H9 (cell line): ENCODE measurements at regions not wholly inside any gene's neighbourhood (a gene's known extent, or its start where the extent isn't known, plus 50 kb on each side); places are given as distances from the start of the nearest gene placed in this dataset.

ENCODE experiments used
- DNase-seq: peaks from one replicate; pipeline ENCODE4 v3.0.0-alpha.2; 2017
- H2AFZ ChIP-seq: one replicate; pipeline ENCODE4 v1.6.1; 2013; ENCODE audit warnings: mild to moderate bottlenecking, low read length, control low read depth, moderate library complexity
- H2AK5ac ChIP-seq: 2 replicates; pipeline ENCODE4 v1.6.1; 2013; ENCODE audit warnings: low read length, control low read depth, mixed read lengths; ENCODE audit not compliant: insufficient read length
- H2BK120ac ChIP-seq: one replicate; pipeline ENCODE4 v1.6.1; 2013; ENCODE audit warnings: low read depth, mild to moderate bottlenecking, low read length, control low read depth, inconsistent platforms; ENCODE audit not compliant: poor library complexity, severe bottlenecking
- H2BK12ac ChIP-seq: 2 replicates; pipeline ENCODE4 v1.6.1; 2013; ENCODE audit warnings: low read length, control low read depth, mixed read lengths, low read depth; ENCODE audit not compliant: insufficient read length
- H2BK15ac ChIP-seq: 2 replicates; pipeline ENCODE4 v1.6.1; 2013; ENCODE audit warnings: low read depth, low read length, control low read depth
- H2BK20ac ChIP-seq: one replicate; pipeline ENCODE4 v1.6.1; 2013; ENCODE audit warnings: low read depth, mild to moderate bottlenecking, low read length, control low read depth, inconsistent platforms; ENCODE audit not compliant: poor library complexity, severe bottlenecking
- H2BK5ac ChIP-seq: 2 replicates; pipeline ENCODE4 v1.6.1; 2013; ENCODE audit warnings: low read length, control low read depth, mixed read lengths; ENCODE audit not compliant: insufficient read length
- H3K14ac ChIP-seq: 2 replicates; pipeline ENCODE4 v1.6.1; 2013; ENCODE audit warnings: low read length, control low read depth; ENCODE audit not compliant: insufficient read depth
- H3K18ac ChIP-seq: 2 replicates; pipeline ENCODE4 v1.6.1; 2013; ENCODE audit warnings: low read depth, mild to moderate bottlenecking, mixed read lengths, low read length, control low read depth; ENCODE audit not compliant: insufficient read length
- H3K23ac ChIP-seq: 2 replicates; pipeline ENCODE4 v1.6.1; 2013; ENCODE audit warnings: low read length, control low read depth, mixed read lengths, low read depth; ENCODE audit not compliant: insufficient read length
- H3K23me2 ChIP-seq: 2 replicates; pipeline ENCODE4 v1.6.1; 2013; ENCODE audit warnings: low read depth, mild to moderate bottlenecking, mixed read lengths, low read length, control low read depth; ENCODE audit not compliant: insufficient read length, poor library complexity, severe bottlenecking
- H3K27ac ChIP-seq: 2 replicates; pipeline ENCODE4 v1.5.1; 2013; ENCODE audit warnings: low read length, control low read depth, mixed read lengths, low read depth; ENCODE audit not compliant: insufficient read length
- H3K27me3 ChIP-seq: 2 replicates; pipeline ENCODE4 v1.6.1; 2013; ENCODE audit warnings: low read length, control low read depth, inconsistent platforms; ENCODE audit not compliant: insufficient read depth
- H3K4ac ChIP-seq: 2 replicates; pipeline ENCODE4 v1.6.1; 2013; ENCODE audit warnings: low read depth, mild to moderate bottlenecking, control low read depth, inconsistent platforms, low read length, moderate library complexity
- H3K4me1 ChIP-seq: 2 replicates; pipeline ENCODE4 v1.6.1; 2013; ENCODE audit warnings: low read length, control low read depth, inconsistent platforms; ENCODE audit not compliant: insufficient read depth
- H3K4me2 ChIP-seq: 2 replicates; pipeline ENCODE4 v1.6.1; 2013; ENCODE audit warnings: low read length, control low read depth, mixed read lengths; ENCODE audit not compliant: insufficient read length, insufficient read depth
- H3K56ac ChIP-seq: 2 replicates; pipeline ENCODE4 v1.6.1; 2013; ENCODE audit warnings: low read depth, mild to moderate bottlenecking, mixed read lengths, low read length, control low read depth; ENCODE audit not compliant: insufficient read length
- H3K79me1 ChIP-seq: 2 replicates; pipeline ENCODE4 v1.6.1; 2013; ENCODE audit warnings: low read depth, mild to moderate bottlenecking, moderate library complexity, low read length, control low read depth, inconsistent platforms; ENCODE audit not compliant: insufficient read depth, poor library complexity, severe bottlenecking
- H3K79me2 ChIP-seq: 2 replicates; pipeline ENCODE4 v1.6.1; 2013; ENCODE audit warnings: low read length, control low read depth, inconsistent platforms; ENCODE audit not compliant: insufficient read depth
- H3K9ac ChIP-seq: 2 replicates; pipeline ENCODE4 v1.6.1; 2013; ENCODE audit warnings: low read length, control low read depth, mixed read lengths; ENCODE audit not compliant: insufficient read length; ENCODE audit errors: extremely low read depth
- H3K9me3 ChIP-seq: one replicate; pipeline ENCODE4 v1.6.1; 2013; ENCODE audit warnings: low read depth, low read length, inconsistent platforms; ENCODE audit not compliant: control insufficient read depth
- H3T11ph ChIP-seq: one replicate; pipeline ENCODE4 v1.6.1; 2013; ENCODE audit warnings: mild to moderate bottlenecking, low read length, control low read depth, inconsistent platforms
- H4K20me1 ChIP-seq: one replicate; pipeline ENCODE4 v1.6.1; 2013; ENCODE audit not compliant: control insufficient read depth, insufficient read length, insufficient read depth
- H4K5ac ChIP-seq: 2 replicates; pipeline ENCODE4 v1.6.1; 2013; ENCODE audit warnings: low read depth, mild to moderate bottlenecking, mixed read lengths, low read length, control low read depth; ENCODE audit not compliant: insufficient read length
- H4K8ac ChIP-seq: replicated peaks from 2 replicates; pipeline ENCODE4 v1.6.1; 2013; ENCODE audit warnings: low read length, control low read depth, mixed read lengths, low read depth; ENCODE audit not compliant: insufficient read length
- H4K91ac ChIP-seq: 2 replicates; pipeline ENCODE4 v1.6.1; 2013; ENCODE audit warnings: low read depth, mild to moderate bottlenecking, moderate library complexity, mixed read lengths, low read length, control low read depth; ENCODE audit not compliant: insufficient read length
- H3K27ac Mint-ChIP-seq, 3 experiments: 2 replicates in 2 of 3; 3 replicates in 1 of 3; pipeline ENCODE4 v1.8.0; 2020 to 2021; ENCODE audit warnings: mixed read lengths in 3 of 3, mild to moderate bottlenecking in 1 of 3, moderate library complexity in 1 of 3
- H3K27me3 Mint-ChIP-seq: 2 replicates; pipeline ENCODE4 v1.8.0; 2021; ENCODE audit warnings: low read depth, mild to moderate bottlenecking, moderate library complexity, mixed read lengths
- H3K36me3 Mint-ChIP-seq, 3 experiments: 2 replicates in 2 of 3; 3 replicates in 1 of 3; pipeline ENCODE4 v1.8.0; 2020 to 2021; ENCODE audit warnings: low read depth in 3 of 3, mixed read lengths in 3 of 3; ENCODE audit not compliant: insufficient read depth in 1 of 3
- H3K4me1 Mint-ChIP-seq, 2 experiments: 2 replicates each; pipeline ENCODE4 v1.8.0; 2020; ENCODE audit warnings: mixed read lengths in 2 of 2
- H3K4me3 Mint-ChIP-seq, 2 experiments: 2 replicates in 1 of 2; 3 replicates in 1 of 2; pipeline ENCODE4 v1.8.0; 2020 to 2021; ENCODE audit warnings: mild to moderate bottlenecking in 2 of 2, mixed read lengths in 2 of 2, moderate library complexity in 1 of 2
- H3K9me3 Mint-ChIP-seq, 2 experiments: 2 replicates in 1 of 2; 3 replicates in 1 of 2; pipeline ENCODE4 v1.8.0; 2020; ENCODE audit warnings: mild to moderate bottlenecking in 2 of 2, mixed read lengths in 2 of 2, moderate library complexity in 1 of 2
- CTCF ChIP-seq: fragments of 200-600 bp; sonication (generic); conservative IDR thresholded peaks from 3 replicates; pipeline ENCODE4 v1.8.0; 2021; ENCODE audit warnings: antibody characterized with exemption, mild to moderate bottlenecking
- WGBS: extraction: QIAGEN DNeasy Blood & Tissue Kit; methylation state at CpG from one replicate; pipeline ENCODE4 v1.1.7; 2013; ENCODE audit warnings: missing lambda C conversion rate, low lambda C conversion rate, mixed read lengths; ENCODE audit not compliant: insufficient read length; ENCODE audit errors: extremely low coverage; 5-methylcytosine and 5-hydroxymethylcytosine counted together

GRCh38 chr14:51491036-51491545, 160.6 kb upstream of the FRMD6 start:
- H3K23ac ChIP-seq: no peak overlapping the region
- H3K4me2 ChIP-seq: no peak overlapping the region
- H2BK120ac ChIP-seq: no peak overlapping the region
- H4K8ac ChIP-seq: no peak overlapping the region
- no peak overlapping the region for H2AK5ac ChIP-seq
- no peak overlapping the region for H4K5ac ChIP-seq
- Mint-ChIP-seq H3K27ac (no peak overlapping the region), H3K36me3 (peaks cover 0 to 7% (median 0%) of the 10 kb centered on the region in 3 experiments; a peak in 3 of 7 replicates), H3K9me3 (peaks cover 2 to 4% of the 10 kb centered on the region in 2 experiments; a peak in 3 of 5 replicates), H3K27me3 (no peaks in the 10 kb centered on the region; the same call in 1 of the 2 replicates), H3K4me1 (peaks cover 0 to 3% of the 10 kb centered on the region in 2 experiments; a peak in 1 of 4 replicates), H3K4me3 (no peak overlapping the region)
- no peak overlapping the region for H3K27ac ChIP-seq
- no peak overlapping the region for H4K91ac ChIP-seq
- H3K14ac ChIP-seq: no peak overlapping the region; the same call in 1 of the 2 replicates
- no CpG with 5 or more reads among the region's 3 CpGs for WGBS
- H3K9me3 ChIP-seq: no peaks in the 10 kb centered on the region
- H2BK12ac ChIP-seq: no peak overlapping the region
- H2AFZ ChIP-seq: no peak overlapping the region
- H2BK5ac ChIP-seq: no peak overlapping the region
- no peak overlapping the region for H3T11ph ChIP-seq
- H3K4me1 ChIP-seq: no peaks in the 10 kb centered on the region
- H2BK20ac ChIP-seq: no peak overlapping the region
- H3K79me2 ChIP-seq: no peaks in the 10 kb centered on the region
- H4K20me1 ChIP-seq: no peaks in the 10 kb centered on the region
- no peak overlapping the region for H3K4ac ChIP-seq
- H3K18ac ChIP-seq: no peak overlapping the region
- H3K56ac ChIP-seq: no peak overlapping the region
- DNase-seq: no peak
- TF ChIP-seq CTCF: no peak
- no peaks in the 10 kb centered on the region for H3K79me1 ChIP-seq
- H2BK15ac ChIP-seq: no peak overlapping the region
- no peaks in the 10 kb centered on the region; the same call in 1 of the 2 replicates for H3K27me3 ChIP-seq
- no peak overlapping the region for H3K9ac ChIP-seq
- H3K23me2 ChIP-seq: no peaks in the 10 kb centered on the region
